Epithelial cell of esophagus (primary cell): ENCODE measurements at regions not wholly inside any gene's neighbourhood (a gene's known extent, or its start where the extent isn't known, plus 50 kb on each side); places are given as distances from the start of the nearest gene placed in this dataset.

ENCODE experiments used
- DNase-seq: peaks from one replicate; pipeline ENCODE4 v3.0.0; 2010; ENCODE audit warnings: low read depth
- H3K4me3 ChIP-seq: 2 replicates; pipeline ENCODE4 v1.5.1; 2011; ENCODE audit warnings: mild to moderate bottlenecking, low read length, control low read depth
- TF ChIP-seq, protein P1 (sequence below): IDR thresholded peaks from 2 replicates; pipeline ENCODE4 v1.5.1; 2011; ENCODE audit warnings: low read depth, mild to moderate bottlenecking, low read length, control low read depth, inconsistent platforms; ENCODE audit not compliant: insufficient read depth; ENCODE audit errors: missing control alignments

DNA sequence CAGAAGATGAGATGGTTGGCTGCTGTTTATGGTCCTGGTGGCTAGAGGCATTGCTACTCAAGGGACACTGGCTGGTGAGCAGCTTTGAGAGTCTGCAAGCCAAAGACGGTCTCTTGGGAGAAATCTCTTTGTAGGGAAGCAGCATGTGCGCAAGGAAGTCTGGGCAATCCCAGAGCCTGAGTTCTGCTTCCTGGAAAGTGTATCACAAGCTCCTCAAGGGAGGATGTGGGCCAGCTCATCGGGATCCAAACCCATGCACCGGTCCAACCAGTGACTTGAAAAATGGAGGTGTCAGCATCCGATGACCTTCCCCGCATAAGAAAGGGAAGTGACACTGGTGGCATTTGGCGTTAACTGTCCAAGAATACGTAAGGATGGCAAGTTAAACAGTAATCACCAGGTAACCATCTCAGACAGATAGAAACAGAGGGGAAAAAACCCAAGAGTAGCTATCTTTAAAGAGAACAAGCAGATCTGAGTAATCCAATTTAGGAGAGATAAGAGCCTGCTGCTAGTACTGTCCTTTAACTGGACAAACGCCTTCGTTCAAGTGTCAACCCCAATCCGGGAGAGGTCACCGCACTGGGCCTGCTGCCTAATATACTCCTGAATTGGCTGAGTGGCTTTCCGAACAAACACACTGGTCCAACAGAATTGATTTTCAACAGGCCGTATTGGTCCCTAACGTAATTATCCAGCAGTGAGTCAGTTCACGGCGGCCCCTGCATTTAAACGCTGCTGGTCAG, 303.0 kb upstream of the ZFHX3 start:
- no peak overlapping the region for H3K4me3 ChIP-seq
- TF ChIP-seq, protein P1, sequence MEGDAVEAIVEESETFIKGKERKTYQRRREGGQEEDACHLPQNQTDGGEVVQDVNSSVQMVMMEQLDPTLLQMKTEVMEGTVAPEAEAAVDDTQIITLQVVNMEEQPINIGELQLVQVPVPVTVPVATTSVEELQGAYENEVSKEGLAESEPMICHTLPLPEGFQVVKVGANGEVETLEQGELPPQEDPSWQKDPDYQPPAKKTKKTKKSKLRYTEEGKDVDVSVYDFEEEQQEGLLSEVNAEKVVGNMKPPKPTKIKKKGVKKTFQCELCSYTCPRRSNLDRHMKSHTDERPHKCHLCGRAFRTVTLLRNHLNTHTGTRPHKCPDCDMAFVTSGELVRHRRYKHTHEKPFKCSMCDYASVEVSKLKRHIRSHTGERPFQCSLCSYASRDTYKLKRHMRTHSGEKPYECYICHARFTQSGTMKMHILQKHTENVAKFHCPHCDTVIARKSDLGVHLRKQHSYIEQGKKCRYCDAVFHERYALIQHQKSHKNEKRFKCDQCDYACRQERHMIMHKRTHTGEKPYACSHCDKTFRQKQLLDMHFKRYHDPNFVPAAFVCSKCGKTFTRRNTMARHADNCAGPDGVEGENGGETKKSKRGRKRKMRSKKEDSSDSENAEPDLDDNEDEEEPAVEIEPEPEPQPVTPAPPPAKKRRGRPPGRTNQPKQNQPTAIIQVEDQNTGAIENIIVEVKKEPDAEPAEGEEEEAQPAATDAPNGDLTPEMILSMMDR: no peak
- DNase-seq: no peak

DNA sequence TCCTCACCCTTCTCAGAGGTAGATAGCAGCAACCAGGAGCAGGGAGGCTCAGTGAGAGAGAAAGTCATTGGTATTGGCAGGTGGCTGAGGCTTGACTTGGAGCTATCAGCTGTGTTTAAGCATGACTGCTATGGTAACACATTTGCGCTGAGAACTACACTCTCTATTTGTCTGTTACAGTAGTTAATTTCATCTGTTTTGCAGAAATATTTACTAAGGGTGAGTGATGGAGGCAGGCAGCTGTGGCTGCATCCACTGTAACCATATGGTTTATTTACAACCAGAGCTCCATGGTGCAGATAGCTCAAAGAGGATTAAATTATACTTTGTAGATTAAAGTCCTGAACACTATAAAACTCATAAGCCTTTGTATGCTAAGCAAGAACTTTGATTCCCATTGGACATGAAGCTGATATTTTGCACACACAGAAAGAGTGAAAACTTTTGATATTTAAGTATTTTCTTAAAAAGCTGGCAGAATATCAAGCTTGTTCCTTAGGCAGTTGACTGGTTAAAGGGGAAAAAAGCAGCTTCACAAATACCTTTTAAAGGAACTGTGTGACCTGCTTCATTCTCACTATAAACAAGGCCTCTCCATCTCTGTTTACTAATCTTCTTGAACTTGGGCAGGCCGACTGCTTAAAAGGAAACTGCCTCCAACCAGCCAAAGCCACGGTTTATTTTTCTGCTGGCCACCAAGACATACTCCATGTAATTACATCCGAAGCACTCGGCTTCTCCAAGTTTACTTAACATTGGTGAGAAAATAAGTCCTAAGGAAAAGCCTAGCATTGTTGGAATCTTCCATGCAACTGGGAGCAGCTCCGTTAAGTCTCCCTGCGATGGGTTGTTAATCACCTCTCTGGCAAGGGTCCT, 299.8 kb upstream of the ZFHX3 start:
- H3K4me3 ChIP-seq: no peak overlapping the region
- TF ChIP-seq, protein P1: no peak
- no peak for DNase-seq

DNA sequence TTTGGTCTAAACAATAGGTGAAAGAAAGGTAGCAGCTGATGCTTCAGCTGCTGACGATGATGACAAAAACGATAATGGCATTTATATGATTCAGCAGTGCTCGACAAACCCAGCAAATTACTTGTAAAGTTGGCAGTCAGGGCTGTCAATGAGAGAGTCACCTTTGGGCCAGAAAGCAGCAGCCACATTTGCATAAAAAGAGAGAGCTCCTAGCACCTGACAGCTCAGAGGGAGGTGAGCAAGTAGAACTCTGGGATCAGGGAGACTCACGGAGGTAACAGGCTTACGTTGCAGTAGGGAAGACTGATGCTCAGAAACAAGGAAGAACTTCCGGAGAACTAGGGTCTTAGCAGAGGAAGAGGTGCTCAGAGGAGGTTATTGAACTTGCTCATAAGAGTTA, 291.9 kb upstream of the ZFHX3 start:
- H3K4me3 ChIP-seq: no peak overlapping the region
- TF ChIP-seq, protein P1: no peak
- DNase-seq: no peak

DNA sequence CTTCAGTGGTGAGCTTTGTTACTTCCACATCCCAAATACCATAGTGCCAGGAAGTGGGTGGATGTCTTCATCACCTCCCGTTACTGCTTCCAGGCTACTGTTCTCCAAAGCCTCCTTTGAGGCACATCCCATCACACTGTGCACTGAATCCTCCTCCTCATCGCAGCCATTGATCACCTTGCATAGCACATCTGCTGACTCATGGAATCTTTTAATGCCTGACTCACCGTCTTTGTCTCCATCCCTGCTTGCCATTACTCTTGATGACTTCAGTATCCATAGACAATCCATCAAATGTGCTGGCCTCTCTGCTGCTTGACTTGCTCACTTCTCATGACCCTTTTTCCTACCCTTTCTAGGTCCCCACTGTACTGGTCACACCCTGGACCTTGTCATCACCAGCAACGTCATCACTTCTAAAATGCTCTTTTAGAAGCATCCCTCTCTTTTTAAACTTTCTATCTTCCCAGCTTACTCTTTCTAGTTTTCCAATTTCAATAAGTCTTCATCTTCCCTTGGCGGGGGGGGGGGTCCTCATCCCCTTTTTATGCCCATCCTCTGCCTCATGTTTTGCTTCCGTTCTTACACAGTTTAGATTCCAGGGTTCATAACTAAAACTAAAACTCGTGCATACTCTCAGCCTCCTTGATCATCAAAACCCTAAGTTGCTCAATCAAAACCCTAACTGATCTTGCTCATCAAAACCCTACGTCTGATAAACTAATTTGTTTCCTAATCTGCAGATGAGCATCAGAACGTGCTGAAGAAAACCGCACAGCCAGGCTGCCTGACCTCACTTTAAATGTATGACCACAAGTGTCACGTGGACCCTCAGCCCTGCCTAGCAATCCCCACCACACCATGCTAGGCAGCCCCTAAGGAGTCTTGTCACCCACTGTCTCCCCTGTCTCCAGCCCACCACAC, 289.7 kb upstream of the ZFHX3 start:
- TF ChIP-seq, protein P1: no peak
- no peak for DNase-seq
- no peak overlapping the region for H3K4me3 ChIP-seq

DNA sequence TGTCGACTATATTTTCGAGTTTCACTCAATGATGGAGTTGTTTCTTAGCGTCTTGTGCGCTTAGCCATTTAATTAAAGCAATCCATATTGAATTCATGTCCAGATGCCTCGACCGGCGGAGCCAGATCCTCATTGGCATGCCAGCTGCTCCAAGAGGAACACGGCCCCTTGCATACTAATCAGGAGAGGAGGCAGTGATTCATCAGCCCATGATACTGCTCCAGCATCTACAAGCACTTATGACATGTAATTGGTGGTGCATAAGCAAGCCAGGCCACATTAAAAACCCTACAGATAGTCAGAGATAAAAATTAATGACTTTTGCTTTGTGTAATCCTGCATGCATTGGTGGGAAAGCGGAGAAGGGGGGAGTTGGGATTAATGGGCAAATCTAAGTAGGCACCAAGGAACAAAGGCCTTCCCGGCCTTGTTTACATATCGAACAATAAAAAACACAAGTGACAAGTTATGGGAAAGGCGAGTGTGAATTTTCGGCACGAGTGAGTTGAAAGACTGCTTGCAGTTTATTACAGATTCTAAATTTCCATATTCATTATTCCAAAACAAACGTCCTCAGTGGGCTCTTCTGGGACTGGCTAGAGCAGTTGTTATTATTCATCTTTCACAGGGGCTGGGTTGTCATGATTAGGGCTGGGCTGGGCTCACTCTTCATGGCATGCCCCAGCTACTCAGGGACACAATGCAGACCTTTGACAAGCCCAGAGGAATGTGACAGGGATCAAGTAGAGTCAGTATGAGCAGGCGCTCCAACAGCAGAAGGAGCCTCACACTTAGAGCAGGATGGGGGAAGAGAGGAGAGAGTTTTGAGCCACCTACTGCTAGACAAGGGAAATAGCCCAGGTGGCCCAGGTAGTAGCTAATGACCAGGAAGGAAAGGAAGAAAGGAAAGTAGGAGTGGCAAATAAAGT, 281.7 kb upstream of the ZFHX3 start:
- H3K4me3 ChIP-seq: no peak overlapping the region
- no peak for DNase-seq
- TF ChIP-seq, protein P1: no peak
